Erythroblast (primary cell): ENCODE measurements at regions not wholly inside any gene's neighbourhood (a gene's known extent, or its start where the extent isn't known, plus 50 kb on each side); places are given as distances from the start of the nearest gene placed in this dataset.

Source experiments
- GATA1 ChIP-seq: IDR thresholded peaks from 2 replicates; pipeline ENCODE4 v1.6.1; 2011; ENCODE audit warnings: low read depth, mild to moderate bottlenecking, control low read depth, low read length, moderate library complexity
- POLR2A ChIP-seq: IDR thresholded peaks from 2 replicates; pipeline ENCODE4 v1.6.1; 2011; ENCODE audit warnings: mild to moderate bottlenecking, low read length

DNA sequence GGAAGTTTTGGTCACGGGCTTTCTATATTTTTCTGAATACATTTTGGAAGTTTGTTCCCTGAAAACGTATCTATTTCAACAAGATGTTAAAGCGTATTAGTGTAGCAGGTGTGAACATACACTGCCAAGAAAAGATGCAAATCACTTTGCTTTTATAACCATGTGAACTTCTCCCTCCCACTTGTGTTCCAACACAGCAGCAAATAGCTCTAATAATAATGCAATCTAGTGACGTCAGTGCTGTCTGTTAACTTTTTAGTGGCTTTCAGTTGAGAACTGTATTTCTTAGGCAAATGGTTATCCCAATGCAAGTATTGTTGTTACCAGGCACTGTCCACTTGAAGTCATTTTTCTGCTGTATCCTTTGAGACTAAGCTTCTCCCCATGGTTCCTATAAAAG, 188.4 kb upstream of the IGFBP3 start:
- TF ChIP-seq POLR2A (no peak), GATA1 (no peak)
